SK-N-MC (cell line): ENCODE measurements at regions not wholly inside any gene's neighbourhood (a gene's known extent, or its start where the extent isn't known, plus 50 kb on each side); places are given as distances from the start of the nearest gene placed in this dataset.

Experiments used
- DNase-seq: peaks from one replicate; pipeline ENCODE4 v3.0.0-alpha.2; 2011; ENCODE audit warnings: low read depth, low spot score
- H3K27ac ChIP-seq: fragments of 200-600 bp; sonication (generic); 2 replicates; pipeline ENCODE4 v1.5.1; 2016; ENCODE audit warnings: mixed run types
- H3K36me3 ChIP-seq: fragments of 200-600 bp; sonication (generic); 2 replicates; pipeline ENCODE4 v1.6.1; 2017; ENCODE audit warnings: antibody characterized with exemption, low read length, mixed read lengths; ENCODE audit not compliant: insufficient read depth
- H3K4me3 ChIP-seq: fragments of 200-600 bp; sonication (generic); 2 replicates; pipeline ENCODE4 v1.5.1; 2016
- H3K9ac ChIP-seq: fragments of 200-600 bp; sonication (generic); 2 replicates; pipeline ENCODE4 v1.8.0; 2017; ENCODE audit warnings: mixed run types, mixed read lengths; ENCODE audit not compliant: insufficient read length
- H3K9me3 ChIP-seq: fragments of 200-600 bp; sonication (generic); 2 replicates; pipeline ENCODE4 v1.6.1; 2017; ENCODE audit warnings: low read depth, mild to moderate bottlenecking, antibody characterized with exemption, low read length, moderate library complexity, mixed read lengths
- EZH2 ChIP-seq: fragments of 200-600 bp; sonication (generic); IDR thresholded peaks from one replicate; pipeline ENCODE4 v1.6.1; 2017; ENCODE audit warnings: antibody characterized with exemption
- FOXP2 ChIP-seq: optimal IDR thresholded peaks from 2 replicates; pipeline ENCODE3; 2011; ENCODE audit warnings: mild to moderate bottlenecking, moderate library complexity; ENCODE audit not compliant: insufficient read depth; ENCODE audit errors: extremely low read length, control extremely low read depth
- POLR2AphosphoS5 ChIP-seq: IDR thresholded peaks from 2 replicates; pipeline ENCODE4 v1.6.1; 2012; ENCODE audit warnings: mild to moderate bottlenecking, low read depth, low read length, borderline replicate concordance

DNA sequence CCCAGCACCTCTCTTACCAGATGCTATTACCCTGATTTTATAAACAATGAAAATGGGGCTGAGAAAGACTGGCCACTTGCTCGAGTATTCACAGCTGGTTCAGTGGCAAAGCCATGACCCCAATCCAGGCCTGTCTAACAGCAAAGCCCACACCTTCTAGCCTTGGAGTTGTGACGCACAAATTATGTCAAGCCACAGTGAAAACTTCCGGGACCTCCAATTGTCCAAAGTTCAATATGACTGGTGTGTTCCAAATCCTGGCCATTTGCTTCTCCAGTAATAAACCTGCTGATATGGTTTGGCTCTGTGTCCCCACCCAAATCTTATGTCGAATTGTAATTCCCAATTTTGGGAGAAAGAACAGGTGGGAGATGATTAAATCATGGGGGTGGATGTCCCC lies 64.7 kb upstream of the RIOK3 start:
- Histone ChIP-seq H3K4me3 (no peak overlapping the region), H3K36me3 (no peaks in the 10 kb centered on the region), H3K9me3 (no peaks in the 10 kb centered on the region), H3K27ac (no peak overlapping the region), H3K9ac (no peak overlapping the region)
- TF ChIP-seq EZH2 (no peak), FOXP2 (no peak), POLR2AphosphoS5 (no peak)
- no peak for DNase-seq

- Histone ChIP-seq H3K27ac (no peak overlapping the region), H3K9me3 (no peaks in the 10 kb centered on the region), H3K9ac (no peak overlapping the region), H3K4me3 (no peak overlapping the region), H3K36me3 (no peaks in the 10 kb centered on the region)
- TF ChIP-seq FOXP2, result no peak
- TF ChIP-seq EZH2, result no peak
- no peak for TF ChIP-seq POLR2AphosphoS5
- DNase-seq, result no peak
These were observed 61.9 kb upstream of the RIOK3 start for GRCh38 chr18:23391156-23391555.

DNA sequence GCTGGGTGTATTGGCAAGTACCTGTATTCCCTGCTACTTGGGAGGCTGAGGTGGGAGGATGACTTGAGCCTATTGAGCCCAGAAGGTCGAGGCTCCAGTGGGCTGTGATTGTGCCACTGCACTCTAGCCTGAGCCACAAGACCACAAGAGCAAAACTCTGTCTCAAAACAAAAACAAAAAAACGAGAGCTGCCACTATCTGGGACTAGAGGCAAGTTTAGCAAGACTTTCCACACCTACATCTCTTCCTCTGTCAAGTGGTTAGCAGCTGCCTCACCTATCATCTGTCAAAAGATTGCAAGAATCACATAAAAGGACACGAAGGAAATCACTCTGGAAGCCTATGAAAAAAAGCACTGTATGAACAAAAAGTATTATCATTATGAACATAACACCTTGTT lies 55.2 kb upstream of the RIOK3 start:
- TF ChIP-seq FOXP2 (no peak), EZH2 (no peak), POLR2AphosphoS5 (no peak)
- no peak for DNase-seq

GRCh38 chr18:23398401-23398800 lies 54.7 kb upstream of the RIOK3 start:
- no peak for DNase-seq
- Histone ChIP-seq H3K4me3 (no peak overlapping the region), H3K27ac (no peak overlapping the region), H3K9me3 (no peaks in the 10 kb centered on the region), H3K36me3 (no peaks in the 10 kb centered on the region), H3K9ac (no peak overlapping the region)
- TF ChIP-seq EZH2, result no peak
- TF ChIP-seq FOXP2, result no peak
- TF ChIP-seq POLR2AphosphoS5, result no peak

More for the DNA sequence above, 55.2 kb upstream of the RIOK3 start:
- no peak overlapping the region for H3K9ac ChIP-seq
- H3K27ac ChIP-seq, result no peak overlapping the region
- H3K9me3 ChIP-seq, result no peaks in the 10 kb centered on the region
- H3K36me3 ChIP-seq, result no peaks in the 10 kb centered on the region
- H3K4me3 ChIP-seq, result no peak overlapping the region

- DNase-seq, result no peak
- Histone ChIP-seq H3K4me3 (no peak overlapping the region), H3K9ac (no peak overlapping the region), H3K9me3 (no peaks in the 10 kb centered on the region), H3K27ac (no peak overlapping the region), H3K36me3 (no peaks in the 10 kb centered on the region)
- TF ChIP-seq FOXP2 (no peak), EZH2 (no peak), POLR2AphosphoS5 (no peak)
These were observed 54.0 kb upstream of the RIOK3 start for GRCh38 chr18:23399067-23399466.

- DNase-seq, result no peak
- no peaks in the 10 kb centered on the region for H3K9me3 ChIP-seq
- no peak overlapping the region for H3K9ac ChIP-seq
- H3K27ac ChIP-seq, result no peak overlapping the region
- H3K36me3 ChIP-seq, result no peaks in the 10 kb centered on the region
- no peak overlapping the region for H3K4me3 ChIP-seq
- TF ChIP-seq POLR2AphosphoS5 (no peak), EZH2 (no peak), FOXP2 (no peak)
These were observed 52.2 kb upstream of the RIOK3 start for GRCh38 chr18:23400918-23401317.

DNA sequence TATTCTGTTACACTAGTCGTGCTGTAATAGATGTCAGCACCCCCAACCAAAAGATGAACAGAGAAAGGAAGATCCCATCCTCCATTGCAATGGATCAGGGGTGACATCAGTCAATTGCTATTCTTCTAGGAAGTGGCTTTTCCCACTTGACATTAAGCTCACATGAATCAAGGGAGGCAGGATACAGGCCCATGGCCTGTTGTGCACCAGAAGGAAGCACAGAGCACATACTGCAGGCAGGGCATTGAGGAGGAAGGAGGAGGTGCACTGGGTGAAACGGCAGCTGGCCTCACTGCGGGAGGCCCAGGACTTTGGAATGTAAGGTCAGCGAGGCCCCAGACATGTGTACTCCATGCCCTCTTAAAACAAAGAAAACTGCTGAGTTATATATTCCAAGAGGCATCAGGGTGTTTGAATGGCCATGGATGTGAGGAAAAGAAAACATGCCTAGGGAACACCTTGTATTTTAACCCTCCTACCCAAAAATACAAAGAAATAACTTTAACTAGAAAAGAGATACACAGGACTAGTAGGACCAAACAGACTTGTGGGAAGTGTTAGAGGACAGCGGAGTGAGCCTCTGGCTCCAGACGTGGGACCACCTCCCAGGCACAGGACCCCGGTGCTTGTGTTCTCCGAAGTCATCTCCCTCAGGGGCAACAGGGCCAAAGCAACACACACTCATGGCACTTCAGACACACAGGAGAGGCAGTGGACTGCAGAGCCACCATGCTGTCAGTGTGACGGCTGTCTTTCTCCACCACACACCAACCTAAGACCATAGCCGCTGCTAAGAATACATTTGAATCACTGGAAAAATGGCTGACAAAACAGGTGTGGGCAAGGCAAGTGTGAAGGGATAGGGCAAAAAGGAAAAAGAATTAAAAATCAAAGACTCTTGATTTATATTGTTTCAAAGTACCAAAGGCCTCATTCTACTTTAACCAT lies 51.4 kb upstream of the RIOK3 start:
- Histone ChIP-seq H3K27ac (no peak overlapping the region), H3K36me3 (no peaks in the 10 kb centered on the region), H3K4me3 (no peak overlapping the region), H3K9me3 (no peaks in the 10 kb centered on the region), H3K9ac (no peak overlapping the region)
- no peak for DNase-seq
- TF ChIP-seq EZH2 (no peak), POLR2AphosphoS5 (no peak), FOXP2 (no peak)
